ENCODE measurements at regions not wholly inside any gene's neighbourhood (a gene's known extent, or its start where the extent isn't known, plus 50 kb on each side); places are given as distances from the start of the nearest gene placed in this dataset.

GRCh38 chr5:3827624-3828023, 232.0 kb downstream of the IRX1 start:
- DNase-seq, result no peak

- no peak for DNase-seq
These were observed 233.1 kb downstream of the IRX1 start for GRCh38 chr5:3828761-3829160.

- no peak for DNase-seq
These were observed 237.9 kb downstream of the IRX1 start for GRCh38 chr5:3833566-3833965.

GRCh38 chr5:3835811-3836210, 240.2 kb downstream of the IRX1 start:
- DNase-seq, result no peak

- no peak for DNase-seq
These were observed 240.9 kb downstream of the IRX1 start for GRCh38 chr5:3836528-3836927.

- DNase-seq, result no peak
These were observed 241.9 kb downstream of the IRX1 start for GRCh38 chr5:3837506-3837905.

- DNase-seq, result no peak
These were observed 243.5 kb downstream of the IRX1 start for GRCh38 chr5:3839151-3839550.

- no peak for DNase-seq
These were observed 247.0 kb downstream of the IRX1 start for GRCh38 chr5:3842591-3842990.

GRCh38 chr5:3843706-3844105, 248.1 kb downstream of the IRX1 start:
- DNase-seq, result no peak

- no peak for DNase-seq
These were observed 248.6 kb downstream of the IRX1 start for GRCh38 chr5:3844266-3844665.

- no peak for DNase-seq
These were observed 249.6 kb downstream of the IRX1 start for GRCh38 chr5:3845230-3845629.

- DNase-seq, result no peak
These were observed 256.7 kb downstream of the IRX1 start for GRCh38 chr5:3852161-3852916.

GRCh38 chr5:3853362-3853761, 257.7 kb downstream of the IRX1 start:
- no peak for DNase-seq

GRCh38 chr5:3854188-3854821, 258.7 kb downstream of the IRX1 start:
- no peak for DNase-seq

GRCh38 chr5:3856036-3856435, 260.4 kb downstream of the IRX1 start:
- DNase-seq, result no peak

GRCh38 chr5:3858524-3858923, 262.9 kb downstream of the IRX1 start:
- DNase-seq, result no peak

GRCh38 chr5:3862906-3863305, 267.3 kb downstream of the IRX1 start:
- DNase-seq, result no peak

GRCh38 chr5:3875144-3875543, 279.5 kb downstream of the IRX1 start:
- no peak for DNase-seq

GRCh38 chr5:3878267-3878666, 282.6 kb downstream of the IRX1 start:
- no peak for DNase-seq

- DNase-seq, result no peak
These were observed 287.4 kb downstream of the IRX1 start for GRCh38 chr5:3883040-3883439.

GRCh38 chr5:3886524-3887451, 291.2 kb downstream of the IRX1 start:
- DNase-seq, result no peak

- DNase-seq, result no peak
These were observed 292.7 kb downstream of the IRX1 start for GRCh38 chr5:3888310-3888709.

GRCh38 chr5:3889412-3890142, 293.9 kb downstream of the IRX1 start:
- DNase-seq, result no peak
